Esophagus muscularis mucosa (tissue), 3 donors: ENCODE measurements at regions not wholly inside any gene's neighbourhood (a gene's known extent, or its start where the extent isn't known, plus 50 kb on each side); places are given as distances from the start of the nearest gene placed in this dataset.
"Not testable (repeated sequence)": the region's sequence is repeated elsewhere in the genome, so short reads cannot be mapped to it uniquely, and the experiment has no call there.

Source experiments
- POLR2A ChIP-seq: fragments of 450-650 bp; IDR thresholded peaks from one replicate; pipeline ENCODE4 v1.6.1; 2017; ENCODE audit warnings: antibody characterized with exemption, moderate library complexity, mild to moderate bottlenecking, low read depth
- TF ChIP-seq, protein P1 (sequence below), 3 experiments: fragments of 200-600 bp in 2 of 3; fragments of 450-650 bp in 1 of 3; sonication (generic) in 2 of 3; IDR thresholded peaks; one replicate each; pipeline ENCODE4 v1.5.1; 2017 to 2019; ENCODE audit warnings: antibody characterized with exemption in 3 of 3, mild to moderate bottlenecking in 2 of 3, moderate library complexity in 1 of 3

DNA sequence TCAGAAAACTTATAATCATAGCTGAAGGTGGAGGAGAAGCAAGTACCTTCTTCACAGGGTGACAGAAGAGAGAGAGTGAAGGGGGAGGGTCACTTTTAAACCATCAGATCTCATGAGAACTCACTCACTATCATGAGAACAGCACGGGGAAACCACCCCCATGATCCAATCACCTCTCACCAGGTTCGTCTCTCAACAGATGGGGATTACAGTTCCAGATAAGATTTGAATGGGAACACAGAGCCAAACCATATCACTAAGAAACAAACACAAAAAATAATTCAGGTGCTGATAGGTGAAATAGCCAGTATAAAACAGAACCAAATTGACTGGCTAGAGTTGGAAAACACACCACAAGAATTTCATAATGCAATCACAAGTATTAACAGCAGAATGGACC is 162.2 kb upstream of the TEKT4 start:
- TF ChIP-seq, protein P1, sequence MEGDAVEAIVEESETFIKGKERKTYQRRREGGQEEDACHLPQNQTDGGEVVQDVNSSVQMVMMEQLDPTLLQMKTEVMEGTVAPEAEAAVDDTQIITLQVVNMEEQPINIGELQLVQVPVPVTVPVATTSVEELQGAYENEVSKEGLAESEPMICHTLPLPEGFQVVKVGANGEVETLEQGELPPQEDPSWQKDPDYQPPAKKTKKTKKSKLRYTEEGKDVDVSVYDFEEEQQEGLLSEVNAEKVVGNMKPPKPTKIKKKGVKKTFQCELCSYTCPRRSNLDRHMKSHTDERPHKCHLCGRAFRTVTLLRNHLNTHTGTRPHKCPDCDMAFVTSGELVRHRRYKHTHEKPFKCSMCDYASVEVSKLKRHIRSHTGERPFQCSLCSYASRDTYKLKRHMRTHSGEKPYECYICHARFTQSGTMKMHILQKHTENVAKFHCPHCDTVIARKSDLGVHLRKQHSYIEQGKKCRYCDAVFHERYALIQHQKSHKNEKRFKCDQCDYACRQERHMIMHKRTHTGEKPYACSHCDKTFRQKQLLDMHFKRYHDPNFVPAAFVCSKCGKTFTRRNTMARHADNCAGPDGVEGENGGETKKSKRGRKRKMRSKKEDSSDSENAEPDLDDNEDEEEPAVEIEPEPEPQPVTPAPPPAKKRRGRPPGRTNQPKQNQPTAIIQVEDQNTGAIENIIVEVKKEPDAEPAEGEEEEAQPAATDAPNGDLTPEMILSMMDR (IDR thresholded peaks at IDR 0.05): not testable (repeated sequence)
- TF ChIP-seq POLR2A: not testable (repeated sequence)
